DND-41 (cell line): ENCODE measurements at regions not wholly inside any gene's neighbourhood (a gene's known extent, or its start where the extent isn't known, plus 50 kb on each side); places are given as distances from the start of the nearest gene placed in this dataset.

Experiments
- CTCF ChIP-seq: IDR thresholded peaks from 2 replicates; pipeline ENCODE4 v1.5.1; 2012; ENCODE audit warnings: borderline replicate concordance, low read length, moderate library complexity, mild to moderate bottlenecking; ENCODE audit not compliant: poor library complexity, severe bottlenecking; ENCODE audit errors: extremely low read depth
- EZH2 ChIP-seq: IDR thresholded peaks from 3 replicates; pipeline ENCODE4 v1.6.1; 2012; ENCODE audit warnings: borderline replicate concordance, low read depth, mild to moderate bottlenecking, moderate library complexity, low read length, inconsistent platforms; ENCODE audit not compliant: severe bottlenecking

GRCh38 chr10:78571286-78571685 is 497.5 kb upstream of the ZMIZ1 start:
- TF ChIP-seq EZH2 (no peak), CTCF (no peak)
